H1 (cell line): ENCODE measurements at regions not wholly inside any gene's neighbourhood (a gene's known extent, or its start where the extent isn't known, plus 50 kb on each side); places are given as distances from the start of the nearest gene placed in this dataset.

Experiments
- CTCF ChIA-PET: fragments of 300-600 bp; sonication (Branson Sonifier 250); formaldehyde crosslinking; loops from one replicate; lab custom pipeline; 2021; ENCODE audit not compliant: partially characterized antibody; lab: Charles Lee
- POLR2A ChIA-PET: fragments of 300-600 bp; sonication (Branson Sonifier 250); formaldehyde crosslinking; loops from one replicate; lab custom pipeline; 2021; ENCODE audit warnings: inconsistent platforms; ENCODE audit not compliant: partially characterized antibody; lab: Charles Lee
- DNase-seq, 2 experiments: peaks; one replicate each; pipeline versions ENCODE4 v3.0.0 to v3.0.0-alpha.2; 2010 to 2022; ENCODE audit warnings: low spot score in 2 of 2, low read depth in 1 of 2, mixed read lengths in 1 of 2
- FAIRE-seq: peaks from 2 replicates; lab custom pipeline; 2011; peaks lifted over from hg19 to GRCh38; lab: Jason Lieb, UNC
- H2AFZ ChIP-seq: 2 replicates; pipeline ENCODE4 v1.8.1; 2012; ENCODE audit warnings: low read length, inconsistent platforms
- H2AK5ac ChIP-seq: 2 replicates; pipeline ENCODE4 v1.6.1; 2013; ENCODE audit warnings: low read depth, low read length
- H2BK120ac ChIP-seq: replicated peaks from 2 replicates; pipeline ENCODE3; 2013; ENCODE audit warnings: low read depth, low read length, inconsistent platforms
- H2BK12ac ChIP-seq: 2 replicates; pipeline ENCODE4 v1.6.1; 2013; ENCODE audit warnings: low read depth, low read length
- H2BK15ac ChIP-seq: 2 replicates; pipeline ENCODE4 v1.6.1; 2013; ENCODE audit warnings: low read length
- H2BK20ac ChIP-seq: 2 replicates; pipeline ENCODE4 v1.6.1; 2013; ENCODE audit warnings: low read length
- H2BK5ac ChIP-seq: 2 replicates; pipeline ENCODE4 v1.6.1; 2013; ENCODE audit warnings: low read depth, low read length
- H3K14ac ChIP-seq: 2 replicates; pipeline ENCODE4 v1.6.1; 2013; ENCODE audit warnings: inconsistent platforms; ENCODE audit not compliant: insufficient read length
- H3K18ac ChIP-seq: 2 replicates; pipeline ENCODE4 v1.6.1; 2013; ENCODE audit warnings: low read length; ENCODE audit errors: extremely low read depth
- H3K23ac ChIP-seq: 2 replicates; pipeline ENCODE4 v1.6.1; 2013; ENCODE audit warnings: inconsistent platforms; ENCODE audit not compliant: insufficient read length
- H3K23me2 ChIP-seq: 2 replicates; pipeline ENCODE4 v1.6.1; 2013; ENCODE audit warnings: low read depth, low read length
- H3K27ac ChIP-seq: 2 replicates; pipeline ENCODE4 v1.6.1; 2011; ENCODE audit warnings: low read depth, low read length, inconsistent platforms
- H3K27me3 ChIP-seq, 4 experiments: replicated peaks in 1 of 4; 1 replicate in 1 of 4; 2 replicates in 3 of 4; pipeline versions ENCODE4 v1.6.1 to v1.8.1; 2011 to 2013; ENCODE audit warnings: low read length in 3 of 4, mild to moderate bottlenecking in 3 of 4, inconsistent platforms in 2 of 4, mixed read lengths in 2 of 4, moderate library complexity in 1 of 4; ENCODE audit not compliant: control insufficient read depth in 3 of 4, insufficient read depth in 3 of 4; ENCODE audit errors: extremely low read depth in 1 of 4
- H3K36me3 ChIP-seq, 4 experiments: 2 replicates each; pipeline versions ENCODE4 v1.6.1 to v1.8.1; 2011 to 2013; ENCODE audit warnings: mild to moderate bottlenecking in 4 of 4, low read length in 3 of 4, moderate library complexity in 2 of 4, control low read depth in 1 of 4, inconsistent platforms in 1 of 4; ENCODE audit not compliant: insufficient read depth in 4 of 4, control insufficient read depth in 2 of 4
- H3K4ac ChIP-seq: replicated peaks from 2 replicates; pipeline ENCODE3; 2013; ENCODE audit warnings: low read length, low read depth, mixed read lengths, inconsistent platforms; ENCODE audit not compliant: insufficient read length
- H3K4me1 ChIP-seq, 4 experiments: replicated peaks in 1 of 4; 1 replicate in 1 of 4; 2 replicates in 3 of 4; pipeline versions ENCODE4 v1.6.1 to v1.8.1; 2011 to 2013; ENCODE audit warnings: low read length in 3 of 4, inconsistent platforms in 2 of 4, mixed read lengths in 1 of 4; ENCODE audit not compliant: insufficient read depth in 4 of 4, control insufficient read depth in 3 of 4
- H3K4me2 ChIP-seq, 2 experiments: 2 replicates each; pipeline versions ENCODE4 v1.6.1 to v1.8.1; 2011 to 2013; ENCODE audit warnings: low read depth in 2 of 2, low read length in 2 of 2, control low read depth in 1 of 2, inconsistent platforms in 1 of 2, mild to moderate bottlenecking in 1 of 2; ENCODE audit not compliant: insufficient read depth in 1 of 2
- H3K4me3 ChIP-seq, 4 experiments: fragments of 200-600, 300-600 bp in 1 of 4; sonication (generic), shearing (Covaris generic), sonication (Bioruptor Twin) in 1 of 4; 2 replicates each; pipeline versions ENCODE4 v1.5.1 to v1.8.1; 2011 to 2016; ENCODE audit warnings: low read length in 4 of 4, low read depth in 3 of 4, control low read depth in 2 of 4, inconsistent platforms in 2 of 4, mild to moderate bottlenecking in 2 of 4, mixed read lengths in 1 of 4, moderate library complexity in 1 of 4; ENCODE audit not compliant: insufficient read depth in 2 of 4; ENCODE audit errors: extremely low read depth in 1 of 4
- H3K56ac ChIP-seq: replicated peaks from 2 replicates; pipeline ENCODE3; 2013; ENCODE audit warnings: low read depth, mild to moderate bottlenecking, mixed read lengths, low read length, inconsistent platforms; ENCODE audit not compliant: insufficient read length
- H3K79me1 ChIP-seq: 2 replicates; pipeline ENCODE4 v1.6.1; 2013; ENCODE audit warnings: low read depth, low read length, control low read depth
- H3K79me2 ChIP-seq, 2 experiments: 2 replicates each; pipeline versions ENCODE4 v1.6.1 to v1.8.1; 2012 to 2013; ENCODE audit warnings: low read length in 2 of 2, mild to moderate bottlenecking in 2 of 2, inconsistent platforms in 1 of 2; ENCODE audit not compliant: insufficient read depth in 2 of 2, control insufficient read depth in 1 of 2
- H3K9ac ChIP-seq, 4 experiments: replicated peaks in 1 of 4; 1 replicate in 1 of 4; 2 replicates in 3 of 4; pipeline versions ENCODE4 v1.6.1 to v1.8.1; 2011 to 2013; ENCODE audit warnings: low read depth in 3 of 4, low read length in 3 of 4, control low read depth in 2 of 4, mild to moderate bottlenecking in 2 of 4, moderate library complexity in 2 of 4, inconsistent platforms in 1 of 4; ENCODE audit errors: extremely low read depth in 1 of 4
- H3K9me3 ChIP-seq, 2 experiments: 2 replicates each; pipeline versions ENCODE4 v1.6.1 to v1.8.1; 2012 to 2013; ENCODE audit warnings: mild to moderate bottlenecking in 2 of 2, moderate library complexity in 2 of 2, control low read depth in 1 of 2, inconsistent platforms in 1 of 2, low read depth in 1 of 2, low read length in 1 of 2, mixed read lengths in 1 of 2; ENCODE audit not compliant: insufficient read depth in 2 of 2
- H4K20me1 ChIP-seq, 2 experiments: replicated peaks in 1 of 2; 2 replicates each; pipeline versions ENCODE3 to v1.8.1; 2011 to 2013; ENCODE audit warnings: inconsistent platforms in 2 of 2, low read length in 2 of 2, mild to moderate bottlenecking in 1 of 2; ENCODE audit not compliant: insufficient read depth in 2 of 2, control insufficient read depth in 1 of 2
- H4K5ac ChIP-seq: 2 replicates; pipeline ENCODE4 v1.6.1; 2013; ENCODE audit warnings: low read length, low read depth, mixed read lengths, inconsistent platforms; ENCODE audit not compliant: insufficient read length
- H4K8ac ChIP-seq: 2 replicates; pipeline ENCODE4 v1.8.0; 2013; ENCODE audit warnings: mild to moderate bottlenecking, moderate library complexity, low read length, inconsistent platforms; ENCODE audit not compliant: insufficient read depth; ENCODE audit errors: extremely low read depth
- H4K91ac ChIP-seq: replicated peaks from 2 replicates; pipeline ENCODE3; 2013; ENCODE audit warnings: low read length, mixed read lengths, inconsistent platforms; ENCODE audit not compliant: insufficient read length
- BCL11A ChIP-seq, 2 experiments: IDR thresholded peaks; one replicate each; pipeline ENCODE4 v1.6.1; 2011; ENCODE audit warnings: low read depth in 2 of 2, low read length in 2 of 2, mild to moderate bottlenecking in 2 of 2
- CEBPB ChIP-seq: IDR thresholded peaks from 2 replicates; pipeline ENCODE4 v1.6.1; 2012; ENCODE audit warnings: low read depth, low read length
- EP300 ChIP-seq, 2 experiments: IDR thresholded peaks; 1 replicate in 1 of 2; 2 replicates in 1 of 2; pipeline ENCODE4 v1.6.1; 2011 to 2012; ENCODE audit warnings: low read depth in 2 of 2, low read length in 2 of 2, mild to moderate bottlenecking in 2 of 2, borderline replicate concordance in 1 of 2, inconsistent platforms in 1 of 2, moderate library complexity in 1 of 2
- KDM1A ChIP-seq: fragments of 200-600, 300-600 bp; sonication (generic); IDR thresholded peaks from 2 replicates; pipeline ENCODE4 v1.7.1; 2016; ENCODE audit warnings: mild to moderate bottlenecking, low read length, borderline replicate concordance
- POLR2AphosphoS5 ChIP-seq: IDR thresholded peaks from 2 replicates; pipeline ENCODE4 v1.6.1; 2011; ENCODE audit warnings: low read depth, low read length
- RAD21 ChIP-seq, 2 experiments: IDR thresholded peaks in 1 of 2; conservative IDR thresholded peaks in 1 of 2; 2 replicates each; pipeline ENCODE4 v1.6.1; 2011; ENCODE audit warnings: low read depth in 2 of 2, low read length in 2 of 2, improper control_type of control experiment in 1 of 2, inconsistent platforms in 1 of 2, mild to moderate bottlenecking in 1 of 2, moderate library complexity in 1 of 2
- RBBP5 ChIP-seq: IDR thresholded peaks from 2 replicates; pipeline ENCODE4 v1.7.1; 2012; ENCODE audit warnings: low read depth, mild to moderate bottlenecking, inconsistent platforms, low read length, moderate library complexity, borderline replicate concordance
- RXRA ChIP-seq: IDR thresholded peaks from 2 replicates; pipeline ENCODE4 v1.6.1; 2011; ENCODE audit warnings: low read depth, mild to moderate bottlenecking, low read length, moderate library complexity; ENCODE audit not compliant: insufficient read depth
- SIRT6 ChIP-seq: IDR thresholded peaks from one replicate; pipeline ENCODE4 v1.7.1; 2012; ENCODE audit warnings: low read length, inconsistent platforms
- SIX5 ChIP-seq: IDR thresholded peaks from 2 replicates; pipeline ENCODE4 v1.6.1; 2011; ENCODE audit warnings: mild to moderate bottlenecking, low read depth, low read length
- SP4 ChIP-seq: IDR thresholded peaks from 2 replicates; pipeline ENCODE4 v1.6.1; 2012; ENCODE audit warnings: low read length, inconsistent platforms
- TBP ChIP-seq: IDR thresholded peaks from 2 replicates; pipeline ENCODE4 v1.6.1; 2011; ENCODE audit warnings: low read depth, low read length, improper control_type of control experiment

GRCh38 chr14:26363689-26364088 is 234.1 kb downstream of the NOVA1 start:
- H3K23ac ChIP-seq = no peak overlapping the region
- no peak for TF ChIP-seq RBBP5
- no peak for TF ChIP-seq CEBPB
- TF ChIP-seq KDM1A = no peak
- no peak for TF ChIP-seq SP4
- TF ChIP-seq RAD21 (IDR thresholded peaks at IDR 0.05 in 1 of 2, conservative IDR thresholded peaks at IDR 0.05 in 1 of 2; ENCODE audit: low read depth in 2 of 2, low read length in 2 of 2) = no peak
- TF ChIP-seq SIRT6 = no peak
- TF ChIP-seq SIX5 = no peak
- no peak for TF ChIP-seq EP300 (IDR thresholded peaks at IDR 0.05; ENCODE audit: borderline replicate concordance in 1 of 2, low read depth in 2 of 2, low read length in 2 of 2)
- no peak for TF ChIP-seq BCL11A (IDR thresholded peaks at IDR 0.05; ENCODE audit: low read depth in 2 of 2, low read length in 2 of 2)
- TF ChIP-seq POLR2AphosphoS5 = no peak
- TF ChIP-seq RXRA = no peak
- TF ChIP-seq TBP = no peak
- no peak overlapping the region for H3K4me3 ChIP-seq
- H3K4me2 ChIP-seq = no peak overlapping the region
- DNase-seq = no peak
- no peak overlapping the region for H4K5ac ChIP-seq
- H3K9me3 ChIP-seq = no peaks in the 10 kb centered on the region
- no peak overlapping the region for H4K91ac ChIP-seq
- no peak overlapping the region for H2BK120ac ChIP-seq
- H2BK15ac ChIP-seq = no peak overlapping the region
- no peak for FAIRE-seq
- no peak overlapping the region for H3K4ac ChIP-seq
- no peak overlapping the region for H3K14ac ChIP-seq
- H4K20me1 ChIP-seq = no peaks in the 10 kb centered on the region
- ChIA-PET CTCF (interaction anchor here (0.9 kb wide), 1 partner anchor 9 kb away, joined by 3 read pairs; no protein-coding TSS in a partner anchor), POLR2A (no interaction called here)
- H2AFZ ChIP-seq = no peak overlapping the region
- no peak overlapping the region for H4K8ac ChIP-seq
- no peak overlapping the region for H2BK12ac ChIP-seq
- no peak overlapping the region for H3K18ac ChIP-seq
- H2BK5ac ChIP-seq = no peak overlapping the region
- no peaks in the 10 kb centered on the region for H3K23me2 ChIP-seq
- no peak overlapping the region for H2BK20ac ChIP-seq
- no peaks in the 10 kb centered on the region for H3K27me3 ChIP-seq
- no peak overlapping the region for H3K9ac ChIP-seq
- H2AK5ac ChIP-seq = no peak overlapping the region
- no peak overlapping the region for H3K56ac ChIP-seq
- no peaks in the 10 kb centered on the region for H3K79me1 ChIP-seq
- H3K4me1 ChIP-seq = no peaks in the 10 kb centered on the region
- no peaks in the 10 kb centered on the region for H3K79me2 ChIP-seq
- H3K27ac ChIP-seq = no peak overlapping the region
- H3K36me3 ChIP-seq = no peaks in the 10 kb centered on the region
